ENCODE measurements at regions not wholly inside any gene's neighbourhood (a gene's known extent, or its start where the extent isn't known, plus 50 kb on each side); places are given as distances from the start of the nearest gene placed in this dataset.

DNA sequence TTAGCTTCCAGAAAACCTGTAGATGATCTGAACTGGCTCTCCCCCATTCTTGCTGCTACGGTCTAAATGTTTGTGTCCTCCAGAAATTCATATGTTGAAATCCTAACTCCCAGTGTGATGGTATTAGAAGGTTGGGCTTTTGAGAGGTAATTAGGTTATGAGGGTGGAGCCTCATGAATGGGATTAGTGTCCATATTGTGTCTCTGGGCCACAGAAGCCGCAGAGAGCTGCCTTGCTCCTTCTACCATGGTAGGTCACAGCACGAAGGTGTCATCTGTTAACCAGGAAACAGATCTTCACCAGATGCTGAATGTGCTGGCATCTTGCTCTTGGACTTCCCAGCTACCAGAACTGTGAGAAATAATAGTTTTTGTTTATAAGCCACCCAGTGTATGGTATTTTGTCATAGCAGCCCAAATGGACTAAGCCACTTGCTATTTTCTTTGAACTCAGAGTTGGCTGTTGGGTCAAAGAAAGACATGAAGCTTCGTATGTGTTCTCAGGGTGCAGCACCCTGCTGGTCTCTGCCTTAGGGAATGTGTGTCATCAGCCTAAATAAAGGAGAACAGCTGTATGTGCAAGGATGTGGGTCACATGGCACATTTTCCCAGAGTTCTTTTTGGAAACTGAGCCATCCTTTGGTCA lies 317.5 kb upstream of the SLCO3A1 start:
- no peak for TF ChIP-seq EZH2phosphoT487 (IDR thresholded peaks at IDR 0.05; ENCODE audit: low read depth, severe bottlenecking, unreplicated experiment)
- TF ChIP-seq, protein P1, sequence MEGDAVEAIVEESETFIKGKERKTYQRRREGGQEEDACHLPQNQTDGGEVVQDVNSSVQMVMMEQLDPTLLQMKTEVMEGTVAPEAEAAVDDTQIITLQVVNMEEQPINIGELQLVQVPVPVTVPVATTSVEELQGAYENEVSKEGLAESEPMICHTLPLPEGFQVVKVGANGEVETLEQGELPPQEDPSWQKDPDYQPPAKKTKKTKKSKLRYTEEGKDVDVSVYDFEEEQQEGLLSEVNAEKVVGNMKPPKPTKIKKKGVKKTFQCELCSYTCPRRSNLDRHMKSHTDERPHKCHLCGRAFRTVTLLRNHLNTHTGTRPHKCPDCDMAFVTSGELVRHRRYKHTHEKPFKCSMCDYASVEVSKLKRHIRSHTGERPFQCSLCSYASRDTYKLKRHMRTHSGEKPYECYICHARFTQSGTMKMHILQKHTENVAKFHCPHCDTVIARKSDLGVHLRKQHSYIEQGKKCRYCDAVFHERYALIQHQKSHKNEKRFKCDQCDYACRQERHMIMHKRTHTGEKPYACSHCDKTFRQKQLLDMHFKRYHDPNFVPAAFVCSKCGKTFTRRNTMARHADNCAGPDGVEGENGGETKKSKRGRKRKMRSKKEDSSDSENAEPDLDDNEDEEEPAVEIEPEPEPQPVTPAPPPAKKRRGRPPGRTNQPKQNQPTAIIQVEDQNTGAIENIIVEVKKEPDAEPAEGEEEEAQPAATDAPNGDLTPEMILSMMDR (IDR thresholded peaks at IDR 0.05; ENCODE audit: poor library complexity): no peak
- no peak for TF ChIP-seq EZH2 (IDR thresholded peaks at IDR 0.05; ENCODE audit: borderline replicate concordance)

All from hepatocyte (in vitro differentiated cells).